WTC11 (cell line): ENCODE measurements at regions not wholly inside any gene's neighbourhood (a gene's known extent, or its start where the extent isn't known, plus 50 kb on each side); places are given as distances from the start of the nearest gene placed in this dataset.

Experiments used
- ATAC-seq: fragments of 200-7000 bp; cut with Tn5 transposase; 2 replicates; pipeline ENCODE4 v1.10.0; 2021; ENCODE audit warnings: mild to moderate bottlenecking, moderate library complexity
- CTCF ChIA-PET: fragments of 300-600 bp; sonication (Branson Sonifier 250); formaldehyde crosslinking; loops from one replicate; lab custom pipeline; 2021; ENCODE audit warnings: antibody characterized with exemption; lab: Charles Lee
- POLR2A ChIA-PET: fragments of 350-600 bp; sonication (Branson Sonifier 250); formaldehyde crosslinking; loops from one replicate; lab custom pipeline; 2021; ENCODE audit warnings: antibody characterized with exemption; lab: Charles Lee
- DNase-seq: peaks from one replicate; pipeline ENCODE4 v3.0.0; 2021; ENCODE audit warnings: low spot score
- H3K27ac Mint-ChIP-seq: 2 replicates; pipeline ENCODE4 v1.8.0; 2021; ENCODE audit warnings: mixed read lengths
- H3K27me3 Mint-ChIP-seq: 2 replicates; pipeline ENCODE4 v1.8.0; 2021; ENCODE audit warnings: low read depth, mild to moderate bottlenecking, moderate library complexity, mixed read lengths
- H3K36me3 Mint-ChIP-seq: 2 replicates; pipeline ENCODE4 v1.8.0; 2021; ENCODE audit warnings: mixed read lengths
- H3K4me1 Mint-ChIP-seq: 2 replicates; pipeline ENCODE4 v1.8.0; 2022; ENCODE audit warnings: mixed read lengths
- H3K4me3 Mint-ChIP-seq: 2 replicates; pipeline ENCODE4 v1.8.0; 2021; ENCODE audit warnings: mild to moderate bottlenecking, moderate library complexity, mixed read lengths
- H3K9me3 Mint-ChIP-seq: 2 replicates; pipeline ENCODE4 v1.8.0; 2021; ENCODE audit warnings: mixed read lengths
- AR ChIP-seq: fragments of 250-450 bp; sonication (Bioruptor Pico); IDR thresholded peaks from 2 replicates; pipeline ENCODE4 v1.9.0; 2021; ENCODE audit warnings: mild to moderate bottlenecking
- ARID4B ChIP-seq: sonication (generic); formaldehyde crosslinking; IDR thresholded peaks from 2 replicates; pipeline ENCODE4 v1.8.0; 2023; ENCODE audit warnings: missing genetic modification reagents, mild to moderate bottlenecking, borderline replicate concordance
- ATF1 ChIP-seq: sonication (generic); formaldehyde crosslinking; IDR thresholded peaks from 2 replicates; pipeline ENCODE4 v1.8.1; 2023; ENCODE audit warnings: mild to moderate bottlenecking, moderate library complexity, missing genetic modification reagents
- CREM ChIP-seq: sonication (generic); formaldehyde crosslinking; IDR thresholded peaks from 2 replicates; pipeline ENCODE4 v1.8.1; 2022; ENCODE audit warnings: mild to moderate bottlenecking, missing genetic modification reagents, moderate library complexity
- ELF4 ChIP-seq: sonication (generic); formaldehyde crosslinking; IDR thresholded peaks from 2 replicates; pipeline ENCODE4 v1.8.1; 2022; ENCODE audit warnings: low read depth, mild to moderate bottlenecking, moderate library complexity, missing genetic modification reagents
- EMX1 ChIP-seq: fragments of 250-450 bp; sonication (Bioruptor Pico); IDR thresholded peaks from 2 replicates; pipeline ENCODE4 v1.8.0; 2021; ENCODE audit warnings: mild to moderate bottlenecking
- ESRRA ChIP-seq: sonication (generic); formaldehyde crosslinking; IDR thresholded peaks from 2 replicates; pipeline ENCODE4 v1.8.1; 2022; ENCODE audit warnings: mild to moderate bottlenecking, missing genetic modification reagents, borderline replicate concordance
- ETV6 ChIP-seq: sonication (generic); formaldehyde crosslinking; IDR thresholded peaks from 2 replicates; pipeline ENCODE4 v1.8.1; 2022; ENCODE audit warnings: mild to moderate bottlenecking, missing genetic modification reagents
- IRF2 ChIP-seq: sonication (generic); formaldehyde crosslinking; IDR thresholded peaks from 2 replicates; pipeline ENCODE4 v1.8.0; 2022; ENCODE audit warnings: low read depth, missing genetic modification reagents, borderline replicate concordance
- MAX ChIP-seq: sonication (generic); formaldehyde crosslinking; IDR thresholded peaks from 2 replicates; pipeline ENCODE4 v1.8.0; 2022; ENCODE audit warnings: mild to moderate bottlenecking, missing genetic modification reagents
- MXD4 ChIP-seq: fragments of 250-450 bp; sonication (Bioruptor Pico); IDR thresholded peaks from 2 replicates; pipeline ENCODE4 v1.8.0; 2021; ENCODE audit warnings: mild to moderate bottlenecking, moderate library complexity, borderline replicate concordance
- NFATC4 ChIP-seq: fragments of 250-450 bp; sonication (Bioruptor Pico); IDR thresholded peaks from 2 replicates; pipeline ENCODE4 v1.9.0; 2021; ENCODE audit warnings: mild to moderate bottlenecking
- NFE2L1 ChIP-seq: sonication (generic); formaldehyde crosslinking; IDR thresholded peaks from 2 replicates; pipeline ENCODE4 v1.8.1; 2023; ENCODE audit warnings: missing genetic modification reagents
- NR1H2 ChIP-seq: sonication (generic); formaldehyde crosslinking; IDR thresholded peaks from 2 replicates; pipeline ENCODE4 v1.9.0; 2021; ENCODE audit warnings: mild to moderate bottlenecking, moderate library complexity, missing genetic modification reagents
- PRDM15 ChIP-seq: sonication (generic); formaldehyde crosslinking; IDR thresholded peaks from 2 replicates; pipeline ENCODE4 v1.8.0; 2022; ENCODE audit warnings: missing genetic modification reagents
- SMAD4 ChIP-seq: sonication (generic); formaldehyde crosslinking; IDR thresholded peaks from 2 replicates; pipeline ENCODE4 v1.8.0; 2022; ENCODE audit warnings: mild to moderate bottlenecking, missing genetic modification reagents
- SP1 ChIP-seq: sonication (generic); formaldehyde crosslinking; conservative IDR thresholded peaks from 2 replicates; pipeline ENCODE4 v1.8.1; 2022; ENCODE audit warnings: missing genetic modification reagents
- TEAD1 ChIP-seq: sonication (generic); formaldehyde crosslinking; IDR thresholded peaks from 2 replicates; pipeline ENCODE4 v1.8.0; 2022; ENCODE audit warnings: mild to moderate bottlenecking, missing genetic modification reagents
- ZNF121 ChIP-seq: sonication (generic); formaldehyde crosslinking; IDR thresholded peaks from 2 replicates; pipeline ENCODE4 v1.8.0; 2023; ENCODE audit warnings: missing genetic modification reagents
- ZNF219 ChIP-seq: sonication (generic); formaldehyde crosslinking; IDR thresholded peaks from 2 replicates; pipeline ENCODE4 v1.8.0; 2023; ENCODE audit warnings: missing genetic modification reagents, mild to moderate bottlenecking, borderline replicate concordance
- ZNF232 ChIP-seq: sonication (generic); formaldehyde crosslinking; IDR thresholded peaks from 2 replicates; pipeline ENCODE4 v1.8.0; 2022; ENCODE audit warnings: mild to moderate bottlenecking, missing genetic modification reagents
- ZNF396 ChIP-seq: fragments of 250-450 bp; sonication (Bioruptor Pico); IDR thresholded peaks from 2 replicates; pipeline ENCODE4 v1.8.0; 2021; ENCODE audit warnings: mild to moderate bottlenecking, moderate library complexity, borderline replicate concordance
- ZNF671 ChIP-seq: fragments of 250-450 bp; sonication (Bioruptor Pico); IDR thresholded peaks from 2 replicates; pipeline ENCODE4 v1.8.0; 2021; ENCODE audit warnings: mild to moderate bottlenecking

- peaks cover 4% of the 10 kb centered on the region; the same call in 1 of the 2 replicates for H3K9me3 Mint-ChIP-seq
- H3K4me1 Mint-ChIP-seq = no peaks in the 10 kb centered on the region
- DNase-seq = no peak
- ChIA-PET POLR2A (no interaction called here), CTCF (interaction anchor here (1.2 kb wide), 1 partner anchor 56 kb away, joined by 3 read pairs; no protein-coding TSS in a partner anchor)
- no peak overlapping the region for H3K27ac Mint-ChIP-seq
- no peaks in the 10 kb centered on the region for H3K27me3 Mint-ChIP-seq
- no peaks in the 10 kb centered on the region for H3K36me3 Mint-ChIP-seq
- no peak for TF ChIP-seq EMX1 (CRISPR knock-in tag)
- no peak for TF ChIP-seq ZNF396
- no peak for TF ChIP-seq MXD4 (CRISPR knock-in tag)
- ATAC-seq = no peak
- no peak overlapping the region for H3K4me3 Mint-ChIP-seq
Observed at GRCh38 chr13:38160131-38160530, 189.5 kb upstream of the UFM1 start.

- ChIA-PET CTCF (interaction anchor here (1.2 kb wide), 1 partner anchor 56 kb away, joined by 3 read pairs; no protein-coding TSS in a partner anchor), POLR2A (no interaction called here)
- H3K36me3 Mint-ChIP-seq = no peaks in the 10 kb centered on the region
- H3K27me3 Mint-ChIP-seq = no peaks in the 10 kb centered on the region
- ATAC-seq (no peak), DNase-seq (no peak)
- no peak for TF ChIP-seq ARID4B (CRISPR knock-in tag)
- no peak for TF ChIP-seq SP1
- no peak for TF ChIP-seq SMAD4 (CRISPR knock-in tag)
- no peak for TF ChIP-seq NFATC4 (CRISPR knock-in tag)
- no peak for TF ChIP-seq AR (CRISPR knock-in tag)
- TF ChIP-seq ELF4 = no peak
- TF ChIP-seq MAX (CRISPR knock-in tag) = no peak
- no peak for TF ChIP-seq CREM (CRISPR knock-in tag)
- TF ChIP-seq IRF2 = no peak
- TF ChIP-seq NR1H2 (CRISPR knock-in tag) = no peak
- no peak for TF ChIP-seq ZNF219 (CRISPR knock-in tag)
- no peak overlapping the region for H3K4me3 Mint-ChIP-seq
- peaks cover 4% of the 10 kb centered on the region; the same call in 1 of the 2 replicates for H3K9me3 Mint-ChIP-seq
- no peaks in the 10 kb centered on the region for H3K4me1 Mint-ChIP-seq
- H3K27ac Mint-ChIP-seq = no peak overlapping the region
Observed at GRCh38 chr13:38159710-38160109, 189.9 kb upstream of the UFM1 start.

GRCh38 chr13:38147050-38147449, 202.6 kb upstream of the UFM1 start:
- Mint-ChIP-seq H3K27me3 (no peaks in the 10 kb centered on the region), H3K36me3 (peaks cover 5% of the 10 kb centered on the region), H3K27ac (no peak overlapping the region), H3K4me3 (no peak overlapping the region), H3K9me3 (peaks cover 6% of the 10 kb centered on the region), H3K4me1 (no peaks in the 10 kb centered on the region)
- DNase-seq (no peak), ATAC-seq (no peak)
- no peak for TF ChIP-seq ZNF121 (CRISPR knock-in tag)
- no peak for TF ChIP-seq ZNF671 (CRISPR knock-in tag)
- TF ChIP-seq ESRRA (CRISPR knock-in tag) = no peak
- no peak for TF ChIP-seq PRDM15 (CRISPR knock-in tag)
- TF ChIP-seq ATF1 (CRISPR knock-in tag) = no peak
- no peak for TF ChIP-seq ZNF232 (CRISPR knock-in tag)
- no peak for TF ChIP-seq ETV6 (CRISPR knock-in tag)
- no peak for TF ChIP-seq TEAD1
- TF ChIP-seq NFE2L1 (CRISPR knock-in tag) = no peak
- ChIA-PET POLR2A (no interaction called here), CTCF (no interaction called here)
